Prostate gland (tissue), 2 donors: ENCODE measurements at regions not wholly inside any gene's neighbourhood (a gene's known extent, or its start where the extent isn't known, plus 50 kb on each side); places are given as distances from the start of the nearest gene placed in this dataset.

Source experiments
- POLR2A ChIP-seq: fragments of 450-650 bp; IDR thresholded peaks from one replicate; pipeline ENCODE4 v1.6.1; 2016; ENCODE audit warnings: antibody characterized with exemption, mild to moderate bottlenecking
- POLR2AphosphoS5 ChIP-seq: sonication (generic); formaldehyde crosslinking; IDR thresholded peaks from one replicate; pipeline ENCODE4 v1.6.1; 2017; ENCODE audit warnings: antibody characterized with exemption
- TF ChIP-seq, protein P1 (sequence below), 4 experiments: fragments of 200-600 bp in 2 of 4; fragments of 450-650 bp in 2 of 4; sonication (generic) in 2 of 4; IDR thresholded peaks; 1 replicate in 3 of 4; 2 replicates in 1 of 4; pipeline ENCODE4 v1.5.1; 2016 to 2019; ENCODE audit warnings: antibody characterized with exemption in 4 of 4, mild to moderate bottlenecking in 2 of 4, moderate library complexity in 2 of 4

DNA sequence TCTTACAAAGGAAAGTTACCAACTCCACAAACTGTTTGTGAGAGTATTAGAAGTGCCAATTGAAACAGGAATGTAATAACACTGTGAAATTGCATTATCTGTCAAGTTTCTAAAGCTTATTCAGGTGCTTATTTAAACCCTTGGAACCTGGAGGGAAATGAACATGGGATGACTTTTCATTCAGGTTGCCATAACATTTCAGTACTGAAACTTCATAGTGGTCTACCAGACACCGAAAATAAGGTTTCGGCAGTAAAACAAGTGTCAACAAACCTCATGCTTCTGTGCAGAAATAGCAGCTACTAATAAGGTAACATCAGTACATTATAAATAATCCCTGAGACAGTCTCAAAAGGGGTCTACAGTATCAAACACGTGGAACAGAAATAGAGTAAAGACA, 890.7 kb upstream of the INTU start:
- TF ChIP-seq, protein P1, sequence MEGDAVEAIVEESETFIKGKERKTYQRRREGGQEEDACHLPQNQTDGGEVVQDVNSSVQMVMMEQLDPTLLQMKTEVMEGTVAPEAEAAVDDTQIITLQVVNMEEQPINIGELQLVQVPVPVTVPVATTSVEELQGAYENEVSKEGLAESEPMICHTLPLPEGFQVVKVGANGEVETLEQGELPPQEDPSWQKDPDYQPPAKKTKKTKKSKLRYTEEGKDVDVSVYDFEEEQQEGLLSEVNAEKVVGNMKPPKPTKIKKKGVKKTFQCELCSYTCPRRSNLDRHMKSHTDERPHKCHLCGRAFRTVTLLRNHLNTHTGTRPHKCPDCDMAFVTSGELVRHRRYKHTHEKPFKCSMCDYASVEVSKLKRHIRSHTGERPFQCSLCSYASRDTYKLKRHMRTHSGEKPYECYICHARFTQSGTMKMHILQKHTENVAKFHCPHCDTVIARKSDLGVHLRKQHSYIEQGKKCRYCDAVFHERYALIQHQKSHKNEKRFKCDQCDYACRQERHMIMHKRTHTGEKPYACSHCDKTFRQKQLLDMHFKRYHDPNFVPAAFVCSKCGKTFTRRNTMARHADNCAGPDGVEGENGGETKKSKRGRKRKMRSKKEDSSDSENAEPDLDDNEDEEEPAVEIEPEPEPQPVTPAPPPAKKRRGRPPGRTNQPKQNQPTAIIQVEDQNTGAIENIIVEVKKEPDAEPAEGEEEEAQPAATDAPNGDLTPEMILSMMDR (IDR thresholded peaks at IDR 0.05) = no peak
- no peak for TF ChIP-seq POLR2AphosphoS5
- TF ChIP-seq POLR2A = no peak
